GM23338 (cell line): ENCODE measurements at regions not wholly inside any gene's neighbourhood (a gene's known extent, or its start where the extent isn't known, plus 50 kb on each side); places are given as distances from the start of the nearest gene placed in this dataset.

ENCODE experiments used
- CREB1 ChIP-seq: fragments of 250-450 bp; sonication (Bioruptor Pico); IDR thresholded peaks from 2 replicates; pipeline ENCODE4 v1.5.0; 2020; ENCODE audit warnings: low read depth, mild to moderate bottlenecking, moderate library complexity
- EZH2 ChIP-seq: fragments of 200-600 bp; sonication (generic); IDR thresholded peaks from one replicate; pipeline ENCODE4 v1.8.0; 2017; ENCODE audit warnings: antibody characterized with exemption, mild to moderate bottlenecking, low read depth; ENCODE audit not compliant: unreplicated experiment
- EZH2phosphoT487 ChIP-seq: fragments of 200-600 bp; sonication (generic); IDR thresholded peaks from one replicate; pipeline ENCODE4 v1.8.1; 2018; ENCODE audit warnings: antibody characterized with exemption; ENCODE audit not compliant: unreplicated experiment
- JUNB ChIP-seq: IDR thresholded peaks from one replicate; pipeline ENCODE4 v1.6.1; 2016; ENCODE audit warnings: antibody characterized with exemption; ENCODE audit not compliant: unreplicated experiment
- NANOG ChIP-seq: IDR thresholded peaks from 2 replicates; pipeline ENCODE4 v1.6.1; 2016; ENCODE audit warnings: antibody characterized with exemption, borderline replicate concordance
- POLR2AphosphoS5 ChIP-seq: IDR thresholded peaks from 2 replicates; pipeline ENCODE4 v1.6.1; 2016; ENCODE audit warnings: antibody characterized with exemption, low read depth
- STAT1 ChIP-seq: IDR thresholded peaks from one replicate; pipeline ENCODE4 v1.6.1; 2016; ENCODE audit warnings: antibody characterized with exemption; ENCODE audit not compliant: unreplicated experiment
- TF ChIP-seq, protein P1 (sequence below), 2 experiments: fragments of 200-600 bp in 1 of 2; sonication (generic) in 1 of 2; conservative IDR thresholded peaks; 2 replicates each; pipeline versions ENCODE4 v1.5.1 to v1.6.1; 2016 to 2017; ENCODE audit warnings: antibody characterized with exemption in 2 of 2, low read depth in 2 of 2, mild to moderate bottlenecking in 2 of 2, moderate library complexity in 1 of 2
- TF ChIP-seq, protein P2 (sequence below): IDR thresholded peaks from one replicate; pipeline ENCODE4 v1.6.1; 2018; ENCODE audit warnings: antibody characterized with exemption; ENCODE audit not compliant: unreplicated experiment

DNA sequence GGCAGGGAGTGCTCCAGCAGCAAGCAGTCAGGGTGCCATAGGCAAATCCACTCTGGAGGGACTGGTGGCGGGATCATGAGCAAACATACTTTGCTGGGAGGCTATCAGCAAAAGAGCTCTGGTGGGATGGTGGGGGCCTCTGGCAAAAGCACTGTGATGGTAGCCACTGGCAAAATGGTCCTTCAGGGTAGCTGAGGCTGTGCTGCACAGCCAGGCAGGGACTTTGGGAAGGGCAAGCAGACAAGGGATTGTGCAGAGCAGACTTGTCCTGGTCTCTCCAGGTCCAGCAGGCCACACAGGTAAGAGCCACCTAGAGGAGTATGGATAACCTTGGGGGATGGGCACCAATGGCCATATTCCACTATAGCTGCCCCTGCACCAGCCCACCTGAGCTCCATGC lies 129.4 kb upstream of the OTOS start:
- TF ChIP-seq, protein P1, sequence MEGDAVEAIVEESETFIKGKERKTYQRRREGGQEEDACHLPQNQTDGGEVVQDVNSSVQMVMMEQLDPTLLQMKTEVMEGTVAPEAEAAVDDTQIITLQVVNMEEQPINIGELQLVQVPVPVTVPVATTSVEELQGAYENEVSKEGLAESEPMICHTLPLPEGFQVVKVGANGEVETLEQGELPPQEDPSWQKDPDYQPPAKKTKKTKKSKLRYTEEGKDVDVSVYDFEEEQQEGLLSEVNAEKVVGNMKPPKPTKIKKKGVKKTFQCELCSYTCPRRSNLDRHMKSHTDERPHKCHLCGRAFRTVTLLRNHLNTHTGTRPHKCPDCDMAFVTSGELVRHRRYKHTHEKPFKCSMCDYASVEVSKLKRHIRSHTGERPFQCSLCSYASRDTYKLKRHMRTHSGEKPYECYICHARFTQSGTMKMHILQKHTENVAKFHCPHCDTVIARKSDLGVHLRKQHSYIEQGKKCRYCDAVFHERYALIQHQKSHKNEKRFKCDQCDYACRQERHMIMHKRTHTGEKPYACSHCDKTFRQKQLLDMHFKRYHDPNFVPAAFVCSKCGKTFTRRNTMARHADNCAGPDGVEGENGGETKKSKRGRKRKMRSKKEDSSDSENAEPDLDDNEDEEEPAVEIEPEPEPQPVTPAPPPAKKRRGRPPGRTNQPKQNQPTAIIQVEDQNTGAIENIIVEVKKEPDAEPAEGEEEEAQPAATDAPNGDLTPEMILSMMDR (conservative IDR thresholded peaks at IDR 0.05; ENCODE audit: low read depth in 2 of 2): no peak
- TF ChIP-seq POLR2AphosphoS5 (no peak), STAT1 (no peak), JUNB (no peak), CREB1 (no peak), NANOG (no peak), EZH2 (no peak), EZH2phosphoT487 (no peak)
- TF ChIP-seq, protein P2, sequence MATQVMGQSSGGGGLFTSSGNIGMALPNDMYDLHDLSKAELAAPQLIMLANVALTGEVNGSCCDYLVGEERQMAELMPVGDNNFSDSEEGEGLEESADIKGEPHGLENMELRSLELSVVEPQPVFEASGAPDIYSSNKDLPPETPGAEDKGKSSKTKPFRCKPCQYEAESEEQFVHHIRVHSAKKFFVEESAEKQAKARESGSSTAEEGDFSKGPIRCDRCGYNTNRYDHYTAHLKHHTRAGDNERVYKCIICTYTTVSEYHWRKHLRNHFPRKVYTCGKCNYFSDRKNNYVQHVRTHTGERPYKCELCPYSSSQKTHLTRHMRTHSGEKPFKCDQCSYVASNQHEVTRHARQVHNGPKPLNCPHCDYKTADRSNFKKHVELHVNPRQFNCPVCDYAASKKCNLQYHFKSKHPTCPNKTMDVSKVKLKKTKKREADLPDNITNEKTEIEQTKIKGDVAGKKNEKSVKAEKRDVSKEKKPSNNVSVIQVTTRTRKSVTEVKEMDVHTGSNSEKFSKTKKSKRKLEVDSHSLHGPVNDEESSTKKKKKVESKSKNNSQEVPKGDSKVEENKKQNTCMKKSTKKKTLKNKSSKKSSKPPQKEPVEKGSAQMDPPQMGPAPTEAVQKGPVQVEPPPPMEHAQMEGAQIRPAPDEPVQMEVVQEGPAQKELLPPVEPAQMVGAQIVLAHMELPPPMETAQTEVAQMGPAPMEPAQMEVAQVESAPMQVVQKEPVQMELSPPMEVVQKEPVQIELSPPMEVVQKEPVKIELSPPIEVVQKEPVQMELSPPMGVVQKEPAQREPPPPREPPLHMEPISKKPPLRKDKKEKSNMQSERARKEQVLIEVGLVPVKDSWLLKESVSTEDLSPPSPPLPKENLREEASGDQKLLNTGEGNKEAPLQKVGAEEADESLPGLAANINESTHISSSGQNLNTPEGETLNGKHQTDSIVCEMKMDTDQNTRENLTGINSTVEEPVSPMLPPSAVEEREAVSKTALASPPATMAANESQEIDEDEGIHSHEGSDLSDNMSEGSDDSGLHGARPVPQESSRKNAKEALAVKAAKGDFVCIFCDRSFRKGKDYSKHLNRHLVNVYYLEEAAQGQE: no peak
